ENCODE measurements at regions not wholly inside any gene's neighbourhood (a gene's known extent, or its start where the extent isn't known, plus 50 kb on each side); places are given as distances from the start of the nearest gene placed in this dataset.
"Not testable (repeated sequence)": the region's sequence is repeated elsewhere in the genome, so short reads cannot be mapped to it uniquely, and the experiment has no call there.

DNA sequence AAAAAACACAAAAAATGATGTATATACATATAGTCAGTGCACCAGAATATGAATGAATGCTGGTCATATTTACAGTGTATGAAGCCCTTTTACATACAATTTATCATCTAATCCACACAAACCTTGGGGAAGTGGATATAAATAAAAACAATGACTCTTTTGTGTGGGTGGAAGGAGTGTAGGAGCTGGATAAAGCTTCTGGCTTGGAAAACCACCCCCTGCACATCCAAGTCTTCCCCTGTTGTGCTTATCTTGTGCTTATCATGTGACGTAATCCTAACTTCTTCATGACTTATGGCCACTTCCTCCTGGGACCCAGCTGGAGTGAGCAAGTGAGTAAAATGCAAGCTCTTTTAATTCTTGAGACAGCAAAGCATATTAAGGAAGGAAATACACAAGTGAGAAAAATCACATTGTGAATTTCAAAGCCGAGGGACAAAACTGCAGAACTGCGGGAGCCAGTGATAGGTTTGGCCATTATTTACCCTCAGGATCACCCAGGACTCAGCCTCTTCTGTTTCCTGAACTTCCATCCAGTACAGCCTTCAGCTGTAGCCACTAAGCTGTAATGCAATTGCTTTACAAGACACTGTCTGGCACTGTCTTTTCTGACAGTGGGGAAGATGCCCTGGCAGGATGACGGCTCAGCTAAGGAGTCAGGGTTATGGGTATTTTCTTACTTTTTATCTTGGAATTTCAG lies 104.0 kb upstream of the PPM1J start:
- H3K4me3 Mint-ChIP-seq (ENCODE audit: unreplicated experiment) = no peak overlapping the region

DNA sequence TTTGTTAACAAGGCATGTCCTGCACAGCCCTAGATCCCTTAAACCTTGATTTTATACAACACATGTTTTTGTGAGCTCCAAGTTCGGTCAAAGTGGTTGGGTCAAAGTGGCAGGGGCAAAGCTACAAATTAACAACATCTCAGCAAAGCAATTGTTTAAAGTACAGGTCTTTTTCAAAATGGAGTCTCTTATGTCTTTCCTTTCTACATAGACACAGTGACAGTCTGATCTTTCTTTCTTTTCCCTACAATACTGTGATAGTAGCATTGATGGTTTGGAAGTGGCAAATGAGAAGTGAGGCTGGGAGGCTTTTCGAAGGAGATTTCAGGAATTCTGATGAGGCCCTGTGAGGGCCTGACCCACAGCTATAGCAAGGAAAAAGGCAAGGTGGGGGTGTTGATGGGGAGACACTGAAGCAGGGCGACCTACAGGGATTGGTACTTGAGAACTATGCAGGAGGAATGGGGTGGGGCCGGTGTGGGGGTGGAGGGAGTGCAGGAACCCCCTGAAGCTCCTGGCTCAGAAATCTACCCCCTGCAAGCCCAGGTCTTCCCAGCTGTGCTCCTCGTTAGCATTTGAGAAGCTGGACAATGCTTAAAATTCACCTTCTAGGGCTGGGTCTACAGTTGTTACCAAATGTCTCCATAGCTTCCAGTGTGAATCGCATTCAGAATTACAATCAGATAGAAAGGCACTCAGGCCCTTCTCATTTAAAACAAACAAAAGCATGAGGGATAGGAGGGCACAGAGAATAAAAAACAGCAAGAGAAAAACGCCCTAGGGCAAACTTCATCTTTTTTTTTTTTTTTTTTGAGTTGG lies 102.6 kb upstream of the PPM1J start:
- Mint-ChIP-seq H3K4me1 (ENCODE audit: low read depth, unreplicated experiment) (peaks cover 24% of the 10 kb centered on the region), H3K27ac (ENCODE audit: unreplicated experiment) (peak overlapping the region; percentile 63), H3K9me3 (ENCODE audit: unreplicated experiment) (no peaks in the 10 kb centered on the region), H3K36me3 (ENCODE audit: insufficient read depth, unreplicated experiment) (no peaks in the 10 kb centered on the region), H3K27me3 (ENCODE audit: insufficient read depth, unreplicated experiment) (no peaks in the 10 kb centered on the region), H3K4me3 (ENCODE audit: unreplicated experiment) (no peak overlapping the region)
- POLR2A ChIA-PET = no interaction called here
- H3K9me3 ChIP-seq = no peaks in the 10 kb centered on the region
- BruUV-seq (replicated peaks) = no TSS peak
- intact Hi-C loops (cut with micrococcal nuclease; ENCODE audit: unreplicated experiment) = no loop called here
- no peak for DNase-seq
- H3K36me3 ChIP-seq (ENCODE audit: control insufficient read depth, insufficient read depth, low read length) = no peaks in the 10 kb centered on the region
- CTCF ChIA-PET = interaction anchor here (0.6 to 0.7 kb wide), 2 partner anchors 26 to 57 kb away, joined by 4 to 8 read pairs; no protein-coding TSS in a partner anchor
- no peaks in the 10 kb centered on the region for H3K27me3 ChIP-seq (replicated peaks; ENCODE audit: control insufficient read depth, insufficient read depth, low read length)
- H3K4me3 ChIP-seq (ENCODE audit: low read depth, low read length) = no peak overlapping the region
- peaks cover 29% of the 10 kb centered on the region for H3K4me1 ChIP-seq
- TF ChIP-seq, protein P1, sequence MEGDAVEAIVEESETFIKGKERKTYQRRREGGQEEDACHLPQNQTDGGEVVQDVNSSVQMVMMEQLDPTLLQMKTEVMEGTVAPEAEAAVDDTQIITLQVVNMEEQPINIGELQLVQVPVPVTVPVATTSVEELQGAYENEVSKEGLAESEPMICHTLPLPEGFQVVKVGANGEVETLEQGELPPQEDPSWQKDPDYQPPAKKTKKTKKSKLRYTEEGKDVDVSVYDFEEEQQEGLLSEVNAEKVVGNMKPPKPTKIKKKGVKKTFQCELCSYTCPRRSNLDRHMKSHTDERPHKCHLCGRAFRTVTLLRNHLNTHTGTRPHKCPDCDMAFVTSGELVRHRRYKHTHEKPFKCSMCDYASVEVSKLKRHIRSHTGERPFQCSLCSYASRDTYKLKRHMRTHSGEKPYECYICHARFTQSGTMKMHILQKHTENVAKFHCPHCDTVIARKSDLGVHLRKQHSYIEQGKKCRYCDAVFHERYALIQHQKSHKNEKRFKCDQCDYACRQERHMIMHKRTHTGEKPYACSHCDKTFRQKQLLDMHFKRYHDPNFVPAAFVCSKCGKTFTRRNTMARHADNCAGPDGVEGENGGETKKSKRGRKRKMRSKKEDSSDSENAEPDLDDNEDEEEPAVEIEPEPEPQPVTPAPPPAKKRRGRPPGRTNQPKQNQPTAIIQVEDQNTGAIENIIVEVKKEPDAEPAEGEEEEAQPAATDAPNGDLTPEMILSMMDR (IDR thresholded peaks at IDR 0.05; ENCODE audit: insufficient read depth in 1 of 2, low read depth in 1 of 2, low read length in 1 of 2, severe bottlenecking in 1 of 2, unreplicated experiment in 1 of 2) = no peak

More for the DNA sequence above, 104.0 kb upstream of the PPM1J start:
- H3K36me3 Mint-ChIP-seq (ENCODE audit: insufficient read depth, unreplicated experiment) = no peaks in the 10 kb centered on the region
- H3K27me3 ChIP-seq (replicated peaks; ENCODE audit: control insufficient read depth, insufficient read depth, low read length) = no peaks in the 10 kb centered on the region
- TF ChIP-seq, protein P1 (IDR thresholded peaks at IDR 0.05; ENCODE audit: insufficient read depth in 1 of 2, low read depth in 1 of 2, low read length in 1 of 2, severe bottlenecking in 1 of 2, unreplicated experiment in 1 of 2) = no peak
- peaks cover 20% of the 10 kb centered on the region for H3K4me1 Mint-ChIP-seq (ENCODE audit: low read depth, unreplicated experiment)
- CTCF ChIA-PET = interaction anchor here (1.0 kb wide), 2 partner anchors 15 to 48 kb away, joined by 3 to 5 read pairs; no protein-coding TSS in a partner anchor
- H3K36me3 ChIP-seq (ENCODE audit: control insufficient read depth, insufficient read depth, low read length) = no peaks in the 10 kb centered on the region
- BruUV-seq (replicated peaks) = no TSS peak
- DNase-seq = no peak
- H3K4me3 ChIP-seq (ENCODE audit: low read depth, low read length) = no peak overlapping the region
- POLR2A ChIA-PET = interaction anchor here (0.6 to 0.7 kb wide), 3 partner anchors 45 to 1604 kb away, joined by 3 to 11 read pairs (median 3); no protein-coding TSS in a partner anchor
- no peaks in the 10 kb centered on the region for H3K27me3 Mint-ChIP-seq (ENCODE audit: insufficient read depth, unreplicated experiment)
- H3K27ac Mint-ChIP-seq (ENCODE audit: unreplicated experiment) = no peak overlapping the region
- no peaks in the 10 kb centered on the region for H3K9me3 Mint-ChIP-seq (ENCODE audit: unreplicated experiment)
- intact Hi-C loops (cut with micrococcal nuclease; ENCODE audit: unreplicated experiment) = no loop called here
- peaks cover 29% of the 10 kb centered on the region for H3K4me1 ChIP-seq
- H3K9me3 ChIP-seq = no peaks in the 10 kb centered on the region

DNA sequence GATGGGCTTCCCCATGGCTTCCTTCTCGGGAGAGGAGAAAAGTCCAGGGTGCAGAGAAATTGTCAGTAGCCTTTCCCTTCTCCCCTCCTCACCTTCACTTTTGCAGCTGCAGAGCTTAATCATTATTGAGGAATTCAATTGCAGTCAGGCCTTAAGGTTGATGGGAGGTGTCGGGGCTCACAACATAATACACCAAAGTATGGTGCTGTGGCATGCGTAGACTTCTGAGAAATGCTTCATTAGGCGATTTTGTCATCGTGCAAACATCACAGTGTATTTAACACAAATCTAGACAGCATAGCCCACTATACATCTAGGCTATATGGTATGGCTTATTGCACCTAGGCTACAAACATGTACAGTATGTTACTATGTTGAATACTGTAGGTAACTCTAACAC lies 100.2 kb upstream of the PPM1J start:
- TF ChIP-seq, protein P1 (IDR thresholded peaks at IDR 0.05; ENCODE audit: insufficient read depth in 1 of 2, low read depth in 1 of 2, low read length in 1 of 2, severe bottlenecking in 1 of 2, unreplicated experiment in 1 of 2) = no peak
- no peak for DNase-seq
- Mint-ChIP-seq H3K4me1 (ENCODE audit: low read depth, unreplicated experiment) (peaks cover 42% of the 10 kb centered on the region), H3K4me3 (ENCODE audit: unreplicated experiment) (no peak overlapping the region), H3K27ac (ENCODE audit: unreplicated experiment) (peak overlapping the region; percentile 21), H3K36me3 (ENCODE audit: insufficient read depth, unreplicated experiment) (no peaks in the 10 kb centered on the region), H3K27me3 (ENCODE audit: insufficient read depth, unreplicated experiment) (no peaks in the 10 kb centered on the region), H3K9me3 (ENCODE audit: unreplicated experiment) (no peaks in the 10 kb centered on the region)
- Histone ChIP-seq H3K4me1 (peaks cover 22% of the 10 kb centered on the region), H3K27me3 (replicated peaks; ENCODE audit: control insufficient read depth, insufficient read depth, low read length) (no peaks in the 10 kb centered on the region), H3K36me3 (ENCODE audit: control insufficient read depth, insufficient read depth, low read length) (no peaks in the 10 kb centered on the region), H3K9me3 (no peaks in the 10 kb centered on the region), H3K4me3 (ENCODE audit: low read depth, low read length) (no peak overlapping the region)
- ChIA-PET CTCF (no interaction called here), POLR2A (no interaction called here)
- intact Hi-C loops (cut with micrococcal nuclease; ENCODE audit: unreplicated experiment) = no loop called here
- BruUV-seq (replicated peaks) = no TSS peak

DNA sequence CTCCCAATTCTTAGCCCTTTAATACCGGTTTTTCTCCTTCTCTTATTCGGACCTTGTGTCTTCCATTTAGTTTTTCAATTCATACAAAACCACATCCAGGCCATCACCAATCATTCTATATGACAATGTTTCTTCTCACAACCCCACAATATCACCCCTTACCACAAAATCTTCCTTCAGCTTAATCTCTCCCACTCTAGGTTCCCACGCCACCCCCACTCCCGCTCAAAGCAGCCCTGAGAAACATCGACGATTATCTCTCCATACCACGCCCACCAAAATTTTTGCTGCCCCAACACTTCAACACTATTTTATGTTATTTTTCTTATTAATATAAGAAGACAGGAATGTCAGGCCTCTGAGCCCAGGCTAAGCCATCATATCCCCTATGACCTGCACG lies 99.5 kb upstream of the PPM1J start:
- BruUV-seq (replicated peaks); H3K27me3 Mint-ChIP-seq (ENCODE audit: insufficient read depth, unreplicated experiment); CTCF ChIA-PET; H3K9me3 ChIP-seq; H3K4me3 ChIP-seq (ENCODE audit: low read depth, low read length); H3K36me3 Mint-ChIP-seq (ENCODE audit: insufficient read depth, unreplicated experiment); H3K36me3 ChIP-seq (ENCODE audit: control insufficient read depth, insufficient read depth, low read length); DNase-seq; H3K9me3 Mint-ChIP-seq (ENCODE audit: unreplicated experiment); H3K27me3 ChIP-seq (replicated peaks; ENCODE audit: control insufficient read depth, insufficient read depth, low read length); H3K4me3 Mint-ChIP-seq (ENCODE audit: unreplicated experiment); intact Hi-C loops (cut with micrococcal nuclease; ENCODE audit: unreplicated experiment); POLR2A ChIA-PET: not testable (repeated sequence)
- peaks cover 22% of the 10 kb centered on the region for H3K4me1 ChIP-seq
- peak overlapping the region; percentile 21 for H3K27ac Mint-ChIP-seq (ENCODE audit: unreplicated experiment)
- H3K4me1 Mint-ChIP-seq (ENCODE audit: low read depth, unreplicated experiment) = peaks cover 46% of the 10 kb centered on the region

Measured in Caco-2 (cell line).